Lung (tissue), 11 donors: ENCODE measurements at regions not wholly inside any gene's neighbourhood (a gene's known extent, or its start where the extent isn't known, plus 50 kb on each side); places are given as distances from the start of the nearest gene placed in this dataset.

ENCODE experiments used
- ATAC-seq: fragments of 200-7000 bp; cut with Tn5 transposase; one replicate; pipeline ENCODE4 v1.9.1; 2020; ENCODE audit warnings: moderate number of reproducible peaks; ENCODE audit not compliant: insufficient read depth, low FRiP score
- DNase-seq, 3 donors: peaks; one replicate each; pipeline ENCODE4 v3.0.0-alpha.2; 2013 to 2017
- H3K27ac ChIP-seq, 2 donors: one replicate each; pipeline ENCODE4 v1.5.1; 2013; ENCODE audit warnings: mild to moderate bottlenecking in 2 of 2, moderate library complexity in 2 of 2, control low read depth in 1 of 2, inconsistent platforms in 1 of 2, low read depth in 1 of 2, low read length in 1 of 2
- H3K27me3 ChIP-seq, 3 donors: one replicate each; pipeline ENCODE4 v1.5.1; 2013; ENCODE audit warnings: low read length in 2 of 3; ENCODE audit not compliant: control insufficient read depth in 3 of 3, insufficient read depth in 3 of 3
- H3K36me3 ChIP-seq, 4 donors: one replicate each; pipeline ENCODE4 v1.5.1; 2013; ENCODE audit warnings: low read length in 4 of 4, mild to moderate bottlenecking in 1 of 4, moderate library complexity in 1 of 4; ENCODE audit not compliant: control insufficient read depth in 4 of 4, insufficient read depth in 4 of 4
- H3K4me1 ChIP-seq, 5 donors: one replicate each; pipeline ENCODE4 v1.5.1; 2013; ENCODE audit warnings: low read length in 5 of 5, mild to moderate bottlenecking in 2 of 5, moderate library complexity in 1 of 5; ENCODE audit not compliant: control insufficient read depth in 5 of 5, insufficient read depth in 5 of 5
- H3K4me3 ChIP-seq: one replicate; pipeline ENCODE4 v1.5.1; 2013; ENCODE audit warnings: mild to moderate bottlenecking, control low read depth, moderate library complexity
- H3K9ac ChIP-seq, 2 donors: one replicate each; pipeline ENCODE4 v1.5.1; 2013; ENCODE audit warnings: low read length in 2 of 2, control low read depth in 1 of 2; ENCODE audit not compliant: insufficient read depth in 1 of 2
- H3K9me3 ChIP-seq, 4 donors: one replicate each; pipeline ENCODE4 v1.5.1; 2013; ENCODE audit warnings: low read length in 3 of 4, mild to moderate bottlenecking in 1 of 4, moderate library complexity in 1 of 4; ENCODE audit not compliant: control insufficient read depth in 4 of 4, insufficient read depth in 3 of 4
- CTCF ChIP-seq: IDR thresholded peaks from 2 replicates; pipeline ENCODE4 v1.5.1; 2012; ENCODE audit warnings: mild to moderate bottlenecking; ENCODE audit errors: control extremely low read depth, extremely low read depth
- WGBS, 2 donors: extraction: QIAGEN DNeasy Blood & Tissue Kit; methylation state at CpG; one replicate each; pipeline ENCODE4 v1.1.7; 2013; 5-methylcytosine and 5-hydroxymethylcytosine counted together
- donor health status: control.
- donor health status: control.
- donor health status: Bipolar disorder and iron deficiency.
- donor health status: healthy.
- donor health status: DM: yes; HTN: yes; CAD: no.

GRCh38 chr5:93079046-93079445 lies 502.0 kb downstream of the NR2F1-AS1 start:
- H3K9me3 ChIP-seq: no peaks in the 10 kb centered on the region
- no peak for DNase-seq
- H3K4me1 ChIP-seq: peaks cover 0 to 15% (median 5%) of the 10 kb centered on the region in 5 donors
- no peak overlapping the region for H3K4me3 ChIP-seq
- no peaks in the 10 kb centered on the region for H3K27me3 ChIP-seq
- H3K9ac ChIP-seq: no peak overlapping the region
- ATAC-seq: no peak
- peak overlapping the region in 1 of 2 donors; percentile 67 for H3K27ac ChIP-seq
- WGBS, 2 donors: 41 to 55% methylated on average over 2 of the region's 2 CpGs
- no peaks in the 10 kb centered on the region for H3K36me3 ChIP-seq
- no peak for TF ChIP-seq CTCF

GRCh38 chr5:93078082-93079038 lies 502.7 kb downstream of the NR2F1-AS1 start:
- Histone ChIP-seq H3K27ac (peak overlapping the region; percentile 15 to 67), H3K27me3 (no peaks in the 10 kb centered on the region), H3K9ac (peak overlapping the region in 1 of 2 donors; percentile 61), H3K36me3 (no peaks in the 10 kb centered on the region), H3K4me1 (peaks cover 0 to 15% (median 5%) of the 10 kb centered on the region in 5 donors), H3K4me3 (no peak overlapping the region), H3K9me3 (no peaks in the 10 kb centered on the region)
- DNase-seq (peak; percentile 78 to 87 (median 82)), ATAC-seq (peak; percentile 67)
- TF ChIP-seq CTCF: no peak
- 37 to 49% methylated on average over 11 of the region's 11 CpGs for WGBS, 2 donors

GRCh38 chr5:93076566-93076965 lies 504.5 kb downstream of the NR2F1-AS1 start:
- Histone ChIP-seq H3K9me3 (no peaks in the 10 kb centered on the region), H3K27me3 (no peaks in the 10 kb centered on the region), H3K4me1 (peaks cover 0 to 15% (median 5%) of the 10 kb centered on the region in 5 donors), H3K27ac (no peak overlapping the region), H3K4me3 (no peak overlapping the region), H3K9ac (no peak overlapping the region), H3K36me3 (no peaks in the 10 kb centered on the region)
- no peak for TF ChIP-seq CTCF
- WGBS, 2 donors: 92 to 95% methylated on average over 4 of the region's 4 CpGs
- ATAC-seq: no peak
- no peak for DNase-seq
